Sigmoid colon (tissue), 6 donors: ENCODE measurements at regions not wholly inside any gene's neighbourhood (a gene's known extent, or its start where the extent isn't known, plus 50 kb on each side); places are given as distances from the start of the nearest gene placed in this dataset.

Source experiments
- DNase-seq: peaks from one replicate; pipeline ENCODE4 v3.0.0-alpha.2; 2019
- H3K27ac ChIP-seq, 4 donors: fragments of 200-600 bp; sonication (generic); one replicate each; pipeline ENCODE4 v1.5.1; 2016 to 2019; ENCODE audit warnings: mild to moderate bottlenecking in 1 of 4
- H3K27me3 ChIP-seq, 3 donors: fragments of 200-600 bp; sonication (generic); one replicate each; pipeline ENCODE4 v1.5.1; 2019; ENCODE audit warnings: mild to moderate bottlenecking in 1 of 3
- H3K36me3 ChIP-seq, 4 donors: fragments of 200-600 bp; sonication (generic); one replicate each; pipeline ENCODE4 v1.5.1; 2016 to 2019
- H3K4me1 ChIP-seq, 4 donors: fragments of 200-600 bp; sonication (generic); one replicate each; pipeline ENCODE4 v1.5.1; 2017 to 2019
- H3K4me3 ChIP-seq, 4 donors: fragments of 200-600 bp; sonication (generic); one replicate each; pipeline ENCODE4 v1.5.1; 2017 to 2019; ENCODE audit warnings: mild to moderate bottlenecking in 2 of 4, moderate library complexity in 1 of 4
- H3K9me3 ChIP-seq, 4 donors: fragments of 200-600 bp in 3 of 4; sonication (generic) in 3 of 4; one replicate each; pipeline versions ENCODE4 v1.5.1 to v1.6.1; 2013 to 2019
- CTCF ChIP-seq, 4 experiments: fragments of 450-650 bp in 3 of 4; fragments of 200-600 bp in 1 of 4; IDR thresholded peaks; one replicate each; pipeline ENCODE4 v1.5.1; 2016 to 2019; ENCODE audit warnings: antibody characterized with exemption in 4 of 4, mild to moderate bottlenecking in 3 of 4, moderate library complexity in 2 of 4
- EP300 ChIP-seq, 4 donors: sonication (generic); formaldehyde crosslinking; IDR thresholded peaks; one replicate each; pipeline ENCODE4 v1.6.1; 2017; ENCODE audit warnings: antibody characterized with exemption in 4 of 4
- POLR2A ChIP-seq, 2 donors: fragments of 450-650 bp; IDR thresholded peaks; one replicate each; pipeline ENCODE4 v1.6.1; 2016; ENCODE audit warnings: antibody characterized with exemption in 2 of 2, mild to moderate bottlenecking in 2 of 2, moderate library complexity in 2 of 2
- POLR2AphosphoS5 ChIP-seq, 4 donors: sonication (generic); formaldehyde crosslinking; IDR thresholded peaks; one replicate each; pipeline ENCODE4 v1.6.1; 2017; ENCODE audit warnings: antibody characterized with exemption in 4 of 4
- WGBS, 2 donors: extraction: QIAGEN DNeasy Blood & Tissue Kit; methylation state at CpG; one replicate each; pipeline ENCODE4 v1.1.7; 2013; 5-methylcytosine and 5-hydroxymethylcytosine counted together
- intact Hi-C: fragments of 100-400 bp; cut with DNase I; formaldehyde crosslinking; loops from one replicate; pipeline ENCODE4 v1.15.1; 2023
- donor health status: healthy with polysubstance abuse.
- donor health status: healthy.

GRCh38 chr14:98614741-98615140 lies 657.3 kb downstream of the BCL11B start:
- WGBS, 2 donors: 91 to 92% methylated on average over 3 of the region's 3 CpGs

GRCh38 chr14:98622208-98623051 lies 649.6 kb downstream of the BCL11B start:
- Histone ChIP-seq H3K36me3 (no peaks in the 10 kb centered on the region), H3K9me3 (no peaks in the 10 kb centered on the region), H3K4me3 (no peak overlapping the region), H3K27me3 (no peaks in the 10 kb centered on the region), H3K4me1 (no peaks in the 10 kb centered on the region), H3K27ac (no peak overlapping the region)
- TF ChIP-seq POLR2AphosphoS5 (IDR thresholded peaks at IDR 0.05): no peak
- TF ChIP-seq POLR2A (IDR thresholded peaks at IDR 0.05): no peak
- no peak for TF ChIP-seq EP300 (IDR thresholded peaks at IDR 0.05)
- TF ChIP-seq CTCF (IDR thresholded peaks at IDR 0.05): no peak
- 73 to 76% methylated on average over 4 of the region's 4 CpGs for WGBS, 2 donors
- no peak for DNase-seq
- intact Hi-C loops: no loop called here

More at GRCh38 chr14:98614741-98615140, 657.3 kb downstream of the BCL11B start:
- Histone ChIP-seq H3K4me1 (no peaks in the 10 kb centered on the region), H3K9me3 (peaks cover 0 to 5% (median 0%) of the 10 kb centered on the region in 4 donors), H3K4me3 (no peak overlapping the region), H3K27me3 (no peaks in the 10 kb centered on the region), H3K27ac (no peak overlapping the region), H3K36me3 (no peaks in the 10 kb centered on the region)
- TF ChIP-seq EP300 (IDR thresholded peaks at IDR 0.05): no peak
- no peak for TF ChIP-seq CTCF (IDR thresholded peaks at IDR 0.05)
- TF ChIP-seq POLR2AphosphoS5 (IDR thresholded peaks at IDR 0.05): no peak
- TF ChIP-seq POLR2A (IDR thresholded peaks at IDR 0.05): no peak
- intact Hi-C loops: no loop called here
- no peak for DNase-seq

GRCh38 chr14:98623788-98624415 lies 648.1 kb downstream of the BCL11B start:
- H3K36me3 ChIP-seq: no peaks in the 10 kb centered on the region
- H3K27me3 ChIP-seq: no peaks in the 10 kb centered on the region
- WGBS, 2 donors: 87 to 90% methylated on average over 14 of the region's 14 CpGs
- no peak overlapping the region for H3K27ac ChIP-seq
- peaks cover 0 to 3% (median 0%) of the 10 kb centered on the region in 4 donors for H3K9me3 ChIP-seq
- TF ChIP-seq EP300 (IDR thresholded peaks at IDR 0.05): no peak
- no peak for TF ChIP-seq POLR2AphosphoS5 (IDR thresholded peaks at IDR 0.05)
- TF ChIP-seq CTCF (IDR thresholded peaks at IDR 0.05): no peak
- TF ChIP-seq POLR2A (IDR thresholded peaks at IDR 0.05): no peak
- no peak overlapping the region for H3K4me3 ChIP-seq
- no peak for DNase-seq
- no peaks in the 10 kb centered on the region for H3K4me1 ChIP-seq
- intact Hi-C loops: no loop called here

- Histone ChIP-seq H3K4me3 (no peak overlapping the region), H3K27me3 (no peaks in the 10 kb centered on the region), H3K36me3 (no peaks in the 10 kb centered on the region), H3K27ac (no peak overlapping the region), H3K4me1 (no peaks in the 10 kb centered on the region), H3K9me3 (peaks cover 0 to under 1% (median 0%) of the 10 kb centered on the region in 4 donors)
- WGBS, 2 donors: 15 to 62% methylated on average over 5 of the region's 5 CpGs
- intact Hi-C loops: no loop called here
- TF ChIP-seq POLR2A (IDR thresholded peaks at IDR 0.05): no peak
- TF ChIP-seq CTCF (IDR thresholded peaks at IDR 0.05): no peak
- no peak for TF ChIP-seq POLR2AphosphoS5 (IDR thresholded peaks at IDR 0.05)
- no peak for TF ChIP-seq EP300 (IDR thresholded peaks at IDR 0.05)
- DNase-seq: no peak
These were observed 638.6 kb downstream of the BCL11B start for GRCh38 chr14:98633380-98633779.
